ENCODE measurements at regions not wholly inside any gene's neighbourhood (a gene's known extent, or its start where the extent isn't known, plus 50 kb on each side); places are given as distances from the start of the nearest gene placed in this dataset.

GRCh38 chr3:170808041-170808440 lies 62.0 kb downstream of the RPL22L1 start:
- TF ChIP-seq, protein P1, sequence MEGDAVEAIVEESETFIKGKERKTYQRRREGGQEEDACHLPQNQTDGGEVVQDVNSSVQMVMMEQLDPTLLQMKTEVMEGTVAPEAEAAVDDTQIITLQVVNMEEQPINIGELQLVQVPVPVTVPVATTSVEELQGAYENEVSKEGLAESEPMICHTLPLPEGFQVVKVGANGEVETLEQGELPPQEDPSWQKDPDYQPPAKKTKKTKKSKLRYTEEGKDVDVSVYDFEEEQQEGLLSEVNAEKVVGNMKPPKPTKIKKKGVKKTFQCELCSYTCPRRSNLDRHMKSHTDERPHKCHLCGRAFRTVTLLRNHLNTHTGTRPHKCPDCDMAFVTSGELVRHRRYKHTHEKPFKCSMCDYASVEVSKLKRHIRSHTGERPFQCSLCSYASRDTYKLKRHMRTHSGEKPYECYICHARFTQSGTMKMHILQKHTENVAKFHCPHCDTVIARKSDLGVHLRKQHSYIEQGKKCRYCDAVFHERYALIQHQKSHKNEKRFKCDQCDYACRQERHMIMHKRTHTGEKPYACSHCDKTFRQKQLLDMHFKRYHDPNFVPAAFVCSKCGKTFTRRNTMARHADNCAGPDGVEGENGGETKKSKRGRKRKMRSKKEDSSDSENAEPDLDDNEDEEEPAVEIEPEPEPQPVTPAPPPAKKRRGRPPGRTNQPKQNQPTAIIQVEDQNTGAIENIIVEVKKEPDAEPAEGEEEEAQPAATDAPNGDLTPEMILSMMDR (conservative IDR thresholded peaks at IDR 0.05 in 1 of 2, IDR thresholded peaks at IDR 0.05 in 1 of 2; ENCODE audit: low read depth in 1 of 2, low read length in 2 of 2) = no peak
- TF ChIP-seq EZH2 (IDR thresholded peaks at IDR 0.05; ENCODE audit: low read length, missing control alignments) = no peak
